ENCODE measurements at regions not wholly inside any gene's neighbourhood (a gene's known extent, or its start where the extent isn't known, plus 50 kb on each side); places are given as distances from the start of the nearest gene placed in this dataset.

DNA sequence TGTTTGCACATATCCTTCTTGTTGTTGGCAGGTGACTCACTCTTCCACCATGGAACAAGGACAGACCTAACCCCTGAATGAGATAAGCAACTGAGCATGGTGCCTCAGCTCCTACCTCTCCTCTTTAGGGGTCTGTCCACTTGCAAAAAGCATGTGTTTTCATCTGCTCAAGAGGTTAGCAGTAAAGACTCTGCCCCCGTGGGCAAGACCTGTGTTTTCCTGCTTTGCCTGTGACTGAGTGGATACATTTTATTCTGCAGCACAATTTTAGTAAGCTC lies 111.0 kb upstream of the LIFR start:
- Histone ChIP-seq H3K4me1 (ENCODE audit: insufficient read depth, low read length) (peaks cover 13% of the 10 kb centered on the region), H3K27me3 (ENCODE audit: control insufficient read depth in 1 of 2, insufficient read depth in 2 of 2, low read length in 2 of 2) (no peaks in the 10 kb centered on the region; a peak in 2 of 5 replicates), H3K27ac (ENCODE audit: extremely low read length, insufficient read depth, low read length) (no peak overlapping the region), H3K79me2 (ENCODE audit: insufficient read depth, low read length) (no peaks in the 10 kb centered on the region), H3K4me2 (ENCODE audit: low read depth, low read length) (no peak overlapping the region), H2AFZ (ENCODE audit: low read length) (no peak overlapping the region), H3K9me3 (ENCODE audit: low read length) (no peaks in the 10 kb centered on the region), H3K4me3 (replicated peaks in 1 of 3; ENCODE audit: insufficient read depth in 1 of 3, low read depth in 2 of 3, low read length in 3 of 3) (no peak overlapping the region), H3K36me3 (replicated peaks in 1 of 2; ENCODE audit: control insufficient read depth in 1 of 2, insufficient read depth in 2 of 2, low read length in 2 of 2) (no peaks in the 10 kb centered on the region), H4K20me1 (ENCODE audit: insufficient read depth, low read length) (no peaks in the 10 kb centered on the region), H3K9ac (ENCODE audit: insufficient read depth, low read depth, low read length) (no peak overlapping the region)
- ChIA-PET CTCF (ENCODE audit: low intra/inter-chr PET ratio, low total read pairs) (interaction anchor here (1.1 to 2.9 kb wide), 3 partner anchors 142 to 247 kb away, joined by 3 to 27 read pairs (median 5); no protein-coding TSS in a partner anchor), POLR2A (no interaction called here)
- ATAC-seq (no peak), DNase-seq (ENCODE audit: low spot score) (no peak), FAIRE-seq (no peak)
- in situ Hi-C loops (cut with HindIII; ENCODE audit: extremely low pct_ligation_motif_present, low pct_unique_long_range_greater_than_20kb), result loop anchor here (5.0 kb wide), 2 partner anchors 140 to 230 kb away; no protein-coding TSS in a partner anchor
- whole genome bisulfite sequencing (ENCODE audit: low lambda C conversion rate), result 0% methylated on average over 1 of the region's 1 CpG
- no TSS peak for BruUV-seq (replicated peaks)
- intact Hi-C loops (cut with micrococcal nuclease; ENCODE audit: unreplicated experiment), result loop anchor here (1.0 to 5.0 kb wide), 3 partner anchors 115 to 226 kb away; no protein-coding TSS in a partner anchor
- TF ChIP-seq NKX3-1 (CRISPR knock-in tag; IDR thresholded peaks at IDR 0.05) (no peak), HCFC1 (IDR thresholded peaks at IDR 0.05; ENCODE audit: low read depth, low read length) (no peak), HDAC6 (IDR thresholded peaks at IDR 0.05; ENCODE audit: low read depth, low read length) (no peak), SNAI1 (CRISPR knock-in tag; IDR thresholded peaks at IDR 0.05; ENCODE audit: borderline replicate concordance) (no peak), ZNF232 (CRISPR knock-in tag; IDR thresholded peaks at IDR 0.05; ENCODE audit: borderline replicate concordance) (no peak), IKZF4 (CRISPR knock-in tag; IDR thresholded peaks at IDR 0.05; ENCODE audit: borderline replicate concordance, low read depth, not compliant biosample characterization) (no peak), ZNF335 (CRISPR knock-in tag; IDR thresholded peaks at IDR 0.05) (no peak), ZNF598 (CRISPR knock-in tag; IDR thresholded peaks at IDR 0.05; ENCODE audit: borderline replicate concordance) (no peak), NR1H2 (CRISPR knock-in tag; IDR thresholded peaks at IDR 0.05; ENCODE audit: borderline replicate concordance, low read depth) (no peak)
- TF ChIP-seq, protein P1, sequence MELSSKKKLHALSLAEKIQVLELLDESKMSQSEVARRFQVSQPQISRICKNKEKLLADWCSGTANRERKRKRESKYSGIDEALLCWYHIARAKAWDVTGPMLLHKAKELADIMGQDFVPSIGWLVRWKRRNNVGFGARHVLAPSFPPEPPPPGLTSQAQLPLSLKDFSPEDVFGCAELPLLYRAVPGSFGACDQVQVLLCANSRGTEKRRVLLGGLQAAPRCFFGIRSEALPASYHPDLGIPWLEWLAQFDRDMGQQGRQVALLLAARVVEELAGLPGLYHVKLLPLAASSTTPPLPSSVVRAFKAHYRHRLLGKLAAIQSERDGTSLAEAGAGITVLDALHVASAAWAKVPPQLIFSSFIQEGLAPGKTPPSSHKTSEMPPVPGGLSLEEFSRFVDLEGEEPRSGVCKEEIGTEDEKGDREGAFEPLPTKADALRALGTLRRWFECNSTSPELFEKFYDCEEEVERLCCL (CRISPR knock-in tag; IDR thresholded peaks at IDR 0.05; ENCODE audit: borderline replicate concordance), result no peak
- TF ChIP-seq, protein P2, sequence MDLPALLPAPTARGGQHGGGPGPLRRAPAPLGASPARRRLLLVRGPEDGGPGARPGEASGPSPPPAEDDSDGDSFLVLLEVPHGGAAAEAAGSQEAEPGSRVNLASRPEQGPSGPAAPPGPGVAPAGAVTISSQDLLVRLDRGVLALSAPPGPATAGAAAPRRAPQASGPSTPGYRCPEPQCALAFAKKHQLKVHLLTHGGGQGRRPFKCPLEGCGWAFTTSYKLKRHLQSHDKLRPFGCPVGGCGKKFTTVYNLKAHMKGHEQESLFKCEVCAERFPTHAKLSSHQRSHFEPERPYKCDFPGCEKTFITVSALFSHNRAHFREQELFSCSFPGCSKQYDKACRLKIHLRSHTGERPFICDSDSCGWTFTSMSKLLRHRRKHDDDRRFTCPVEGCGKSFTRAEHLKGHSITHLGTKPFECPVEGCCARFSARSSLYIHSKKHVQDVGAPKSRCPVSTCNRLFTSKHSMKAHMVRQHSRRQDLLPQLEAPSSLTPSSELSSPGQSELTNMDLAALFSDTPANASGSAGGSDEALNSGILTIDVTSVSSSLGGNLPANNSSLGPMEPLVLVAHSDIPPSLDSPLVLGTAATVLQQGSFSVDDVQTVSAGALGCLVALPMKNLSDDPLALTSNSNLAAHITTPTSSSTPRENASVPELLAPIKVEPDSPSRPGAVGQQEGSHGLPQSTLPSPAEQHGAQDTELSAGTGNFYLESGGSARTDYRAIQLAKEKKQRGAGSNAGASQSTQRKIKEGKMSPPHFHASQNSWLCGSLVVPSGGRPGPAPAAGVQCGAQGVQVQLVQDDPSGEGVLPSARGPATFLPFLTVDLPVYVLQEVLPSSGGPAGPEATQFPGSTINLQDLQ (CRISPR knock-in tag; IDR thresholded peaks at IDR 0.05), result no peak
- TF ChIP-seq, protein P3, sequence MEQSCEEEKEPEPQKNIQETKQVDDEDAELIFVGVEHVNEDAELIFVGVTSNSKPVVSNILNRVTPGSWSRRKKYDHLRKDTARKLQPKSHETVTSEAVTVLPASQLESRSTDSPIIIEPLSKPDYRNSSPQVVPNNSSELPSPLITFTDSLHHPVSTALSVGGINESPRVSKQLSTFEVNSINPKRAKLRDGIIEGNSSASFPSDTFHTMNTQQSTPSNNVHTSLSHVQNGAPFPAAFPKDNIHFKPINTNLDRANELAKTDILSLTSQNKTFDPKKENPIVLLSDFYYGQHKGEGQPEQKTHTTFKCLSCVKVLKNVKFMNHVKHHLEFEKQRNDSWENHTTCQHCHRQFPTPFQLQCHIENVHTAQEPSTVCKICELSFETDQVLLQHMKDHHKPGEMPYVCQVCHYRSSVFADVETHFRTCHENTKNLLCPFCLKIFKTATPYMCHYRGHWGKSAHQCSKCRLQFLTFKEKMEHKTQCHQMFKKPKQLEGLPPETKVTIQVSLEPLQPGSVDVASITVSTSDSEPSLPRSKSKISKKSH (CRISPR knock-in tag; IDR thresholded peaks at IDR 0.05; ENCODE audit: borderline replicate concordance), result no peak
- TF ChIP-seq, protein P4, sequence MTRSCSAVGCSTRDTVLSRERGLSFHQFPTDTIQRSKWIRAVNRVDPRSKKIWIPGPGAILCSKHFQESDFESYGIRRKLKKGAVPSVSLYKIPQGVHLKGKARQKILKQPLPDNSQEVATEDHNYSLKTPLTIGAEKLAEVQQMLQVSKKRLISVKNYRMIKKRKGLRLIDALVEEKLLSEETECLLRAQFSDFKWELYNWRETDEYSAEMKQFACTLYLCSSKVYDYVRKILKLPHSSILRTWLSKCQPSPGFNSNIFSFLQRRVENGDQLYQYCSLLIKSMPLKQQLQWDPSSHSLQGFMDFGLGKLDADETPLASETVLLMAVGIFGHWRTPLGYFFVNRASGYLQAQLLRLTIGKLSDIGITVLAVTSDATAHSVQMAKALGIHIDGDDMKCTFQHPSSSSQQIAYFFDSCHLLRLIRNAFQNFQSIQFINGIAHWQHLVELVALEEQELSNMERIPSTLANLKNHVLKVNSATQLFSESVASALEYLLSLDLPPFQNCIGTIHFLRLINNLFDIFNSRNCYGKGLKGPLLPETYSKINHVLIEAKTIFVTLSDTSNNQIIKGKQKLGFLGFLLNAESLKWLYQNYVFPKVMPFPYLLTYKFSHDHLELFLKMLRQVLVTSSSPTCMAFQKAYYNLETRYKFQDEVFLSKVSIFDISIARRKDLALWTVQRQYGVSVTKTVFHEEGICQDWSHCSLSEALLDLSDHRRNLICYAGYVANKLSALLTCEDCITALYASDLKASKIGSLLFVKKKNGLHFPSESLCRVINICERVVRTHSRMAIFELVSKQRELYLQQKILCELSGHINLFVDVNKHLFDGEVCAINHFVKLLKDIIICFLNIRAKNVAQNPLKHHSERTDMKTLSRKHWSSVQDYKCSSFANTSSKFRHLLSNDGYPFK (CRISPR knock-in tag; IDR thresholded peaks at IDR 0.05; ENCODE audit: borderline replicate concordance), result no peak
